OCI-LY3 (cell line): ENCODE measurements at regions not wholly inside any gene's neighbourhood (a gene's known extent, or its start where the extent isn't known, plus 50 kb on each side); places are given as distances from the start of the nearest gene placed in this dataset.

ENCODE experiments used
- H2AFZ ChIP-seq: fragments of 200-600, 300-600 bp; shearing (Covaris generic); 2 replicates; pipeline ENCODE4 v1.6.0; 2014; ENCODE audit warnings: antibody characterized with exemption, low read depth, low read length
- H3K27ac ChIP-seq: fragments of 200-600, 300-600 bp; sonication (generic); 2 replicates; pipeline ENCODE4 v1.5.1; 2014; ENCODE audit warnings: mild to moderate bottlenecking, low read length, moderate library complexity, mixed read lengths
- H3K27me3 ChIP-seq: fragments of 200-600, 300-600 bp; sonication (generic); 2 replicates; pipeline ENCODE4 v1.6.1; 2014; ENCODE audit warnings: low read depth, low read length, mixed read lengths
- H3K36me3 ChIP-seq: fragments of 200-600, 300-600 bp; sonication (generic); replicated peaks from 2 replicates; pipeline ENCODE3; 2014; ENCODE audit warnings: low read depth, low read length, mixed read lengths
- H3K4me1 ChIP-seq: fragments of 300-600, 200-600 bp; sonication (generic); 2 replicates; pipeline ENCODE4 v1.6.1; 2014; ENCODE audit warnings: low read length, mixed read lengths
- H3K4me2 ChIP-seq: fragments of 200-600, 300-600 bp; sonication (generic); 2 replicates; pipeline ENCODE4 v1.6.1; 2014; ENCODE audit warnings: low read length, mixed read lengths
- H3K4me3 ChIP-seq: fragments of 300-600, 200-600 bp; sonication (generic); 2 replicates; pipeline ENCODE4 v1.5.1; 2014; ENCODE audit warnings: antibody characterized with exemption, mild to moderate bottlenecking, low read length, moderate library complexity
- H3K79me2 ChIP-seq: fragments of 300-600, 200-600 bp; shearing (Covaris generic); 2 replicates; pipeline ENCODE4 v1.6.1; 2014; ENCODE audit warnings: mild to moderate bottlenecking, low read length, mixed read lengths
- H3K9ac ChIP-seq: fragments of 300-600, 200-600 bp; shearing (Covaris generic); 2 replicates; pipeline ENCODE4 v1.6.0; 2014; ENCODE audit warnings: mild to moderate bottlenecking, low read length, moderate library complexity
- H3K9me3 ChIP-seq: fragments of 200-600, 300-600 bp; shearing (Covaris generic); 2 replicates; pipeline ENCODE4 v1.6.1; 2014; ENCODE audit warnings: low read length, mixed read lengths; ENCODE audit not compliant: insufficient read depth
- H4K20me1 ChIP-seq: fragments of 200-600, 300-600 bp; sonication (generic); 2 replicates; pipeline ENCODE4 v1.6.1; 2016; ENCODE audit warnings: low read length, mixed read lengths; ENCODE audit not compliant: insufficient read depth
- EZH2phosphoT487 ChIP-seq: fragments of 200-600 bp; shearing (Covaris generic); IDR thresholded peaks from 2 replicates; pipeline ENCODE4 v1.6.1; 2018; ENCODE audit warnings: antibody characterized with exemption, mixed run types, low read depth
- TF ChIP-seq, protein P1 (sequence below): fragments of 200-600, 300-600 bp; sonication (generic); IDR thresholded peaks from 2 replicates; pipeline ENCODE4 v1.5.1; 2014; ENCODE audit warnings: antibody characterized with exemption, low read length, low read depth

- no peak for TF ChIP-seq EZH2phosphoT487
- TF ChIP-seq, protein P1, sequence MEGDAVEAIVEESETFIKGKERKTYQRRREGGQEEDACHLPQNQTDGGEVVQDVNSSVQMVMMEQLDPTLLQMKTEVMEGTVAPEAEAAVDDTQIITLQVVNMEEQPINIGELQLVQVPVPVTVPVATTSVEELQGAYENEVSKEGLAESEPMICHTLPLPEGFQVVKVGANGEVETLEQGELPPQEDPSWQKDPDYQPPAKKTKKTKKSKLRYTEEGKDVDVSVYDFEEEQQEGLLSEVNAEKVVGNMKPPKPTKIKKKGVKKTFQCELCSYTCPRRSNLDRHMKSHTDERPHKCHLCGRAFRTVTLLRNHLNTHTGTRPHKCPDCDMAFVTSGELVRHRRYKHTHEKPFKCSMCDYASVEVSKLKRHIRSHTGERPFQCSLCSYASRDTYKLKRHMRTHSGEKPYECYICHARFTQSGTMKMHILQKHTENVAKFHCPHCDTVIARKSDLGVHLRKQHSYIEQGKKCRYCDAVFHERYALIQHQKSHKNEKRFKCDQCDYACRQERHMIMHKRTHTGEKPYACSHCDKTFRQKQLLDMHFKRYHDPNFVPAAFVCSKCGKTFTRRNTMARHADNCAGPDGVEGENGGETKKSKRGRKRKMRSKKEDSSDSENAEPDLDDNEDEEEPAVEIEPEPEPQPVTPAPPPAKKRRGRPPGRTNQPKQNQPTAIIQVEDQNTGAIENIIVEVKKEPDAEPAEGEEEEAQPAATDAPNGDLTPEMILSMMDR = no peak
- H4K20me1 ChIP-seq = no peaks in the 10 kb centered on the region
- no peak overlapping the region for H3K27ac ChIP-seq
- no peaks in the 10 kb centered on the region for H3K36me3 ChIP-seq
- H3K79me2 ChIP-seq = no peaks in the 10 kb centered on the region
- no peaks in the 10 kb centered on the region for H3K4me1 ChIP-seq
- no peak overlapping the region for H2AFZ ChIP-seq
- no peak overlapping the region for H3K9ac ChIP-seq
- H3K27me3 ChIP-seq = no peaks in the 10 kb centered on the region
- H3K4me3 ChIP-seq = no peak overlapping the region
- no peak overlapping the region for H3K4me2 ChIP-seq
- H3K9me3 ChIP-seq = no peaks in the 10 kb centered on the region
Observed at GRCh38 chr10:111504376-111504775, 427.5 kb downstream of the ADRA2A start.

DNA sequence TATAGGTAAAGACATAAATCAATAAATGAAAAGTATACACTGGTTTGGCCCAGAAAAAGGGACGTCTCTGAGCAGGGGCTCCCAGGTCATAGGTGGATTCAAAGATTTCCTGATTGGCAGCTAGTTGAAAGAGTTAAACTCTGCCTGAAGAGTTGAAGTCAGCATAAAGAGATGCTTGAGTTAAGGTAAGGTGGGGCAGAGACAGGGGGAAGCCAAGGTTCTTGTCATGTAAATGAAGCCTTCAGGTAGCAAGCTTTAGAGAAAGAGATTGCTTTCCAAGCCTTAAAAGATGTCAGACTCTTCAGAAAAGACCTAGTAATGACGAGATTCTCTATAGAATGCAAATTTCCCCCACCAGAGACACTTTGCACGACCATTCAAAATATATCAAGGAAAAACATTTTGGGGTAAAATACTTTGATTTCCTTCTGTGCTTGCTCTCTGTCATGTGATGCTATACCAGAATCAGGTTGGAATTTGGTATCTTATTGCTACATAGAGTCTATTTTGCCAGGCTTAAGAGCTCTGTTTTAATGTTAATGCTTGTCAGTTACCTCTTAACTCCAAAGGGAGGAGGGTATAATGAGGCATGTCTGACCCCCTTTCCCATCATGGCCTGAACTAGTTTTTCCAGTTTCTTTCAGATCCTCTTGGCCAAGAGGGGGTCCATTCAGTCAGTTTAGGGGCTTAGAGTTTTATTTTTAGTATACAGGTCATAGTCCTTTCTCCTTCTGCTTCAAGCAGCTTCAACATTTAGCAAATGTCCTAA, 429.6 kb downstream of the ADRA2A start:
- no peak overlapping the region for H3K4me2 ChIP-seq
- H3K27ac ChIP-seq = no peak overlapping the region
- no peaks in the 10 kb centered on the region for H3K36me3 ChIP-seq
- H3K9me3 ChIP-seq = no peaks in the 10 kb centered on the region
- H3K79me2 ChIP-seq = no peaks in the 10 kb centered on the region
- H4K20me1 ChIP-seq = no peaks in the 10 kb centered on the region
- no peak overlapping the region for H2AFZ ChIP-seq
- no peak for TF ChIP-seq EZH2phosphoT487
- TF ChIP-seq, protein P1 = no peak
- H3K27me3 ChIP-seq = no peaks in the 10 kb centered on the region
- H3K4me1 ChIP-seq = no peaks in the 10 kb centered on the region
- H3K9ac ChIP-seq = no peak overlapping the region
- H3K4me3 ChIP-seq = no peak overlapping the region

GRCh38 chr10:111511751-111512150, 434.9 kb downstream of the ADRA2A start:
- Histone ChIP-seq H3K4me2 (no peak overlapping the region), H3K79me2 (no peaks in the 10 kb centered on the region), H3K9me3 (no peaks in the 10 kb centered on the region), H2AFZ (no peak overlapping the region), H3K36me3 (no peaks in the 10 kb centered on the region), H3K4me1 (no peaks in the 10 kb centered on the region), H3K4me3 (no peak overlapping the region), H4K20me1 (no peaks in the 10 kb centered on the region), H3K27ac (no peak overlapping the region), H3K27me3 (no peaks in the 10 kb centered on the region), H3K9ac (no peak overlapping the region)
- TF ChIP-seq, protein P1 = no peak
- TF ChIP-seq EZH2phosphoT487 = no peak

DNA sequence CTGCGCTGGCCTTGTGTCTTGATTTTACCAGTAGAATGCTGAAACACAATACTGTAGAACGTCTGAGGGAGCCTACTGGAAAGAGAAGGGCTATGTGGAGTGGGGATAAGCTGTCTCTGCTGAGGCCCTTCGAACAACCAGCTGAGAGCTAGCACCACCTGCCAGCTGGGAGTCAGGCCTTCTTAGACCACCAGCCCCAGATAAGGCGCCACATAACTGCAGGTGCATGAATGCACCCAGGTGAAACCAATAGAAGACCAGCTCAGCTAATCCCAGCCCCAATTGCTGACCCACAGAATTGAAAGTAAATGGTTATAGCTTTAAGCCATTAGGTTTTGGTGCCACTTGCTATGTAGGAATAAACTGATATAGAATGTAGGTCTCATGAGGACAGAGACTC, 438.4 kb downstream of the ADRA2A start:
- no peak overlapping the region for H3K9ac ChIP-seq
- H3K79me2 ChIP-seq = no peaks in the 10 kb centered on the region
- H3K36me3 ChIP-seq = no peaks in the 10 kb centered on the region
- no peaks in the 10 kb centered on the region for H3K4me1 ChIP-seq
- H3K27ac ChIP-seq = no peak overlapping the region
- TF ChIP-seq EZH2phosphoT487 = no peak
- TF ChIP-seq, protein P1 = no peak
- H2AFZ ChIP-seq = no peak overlapping the region
- H3K27me3 ChIP-seq = no peaks in the 10 kb centered on the region
- H4K20me1 ChIP-seq = no peaks in the 10 kb centered on the region
- H3K4me2 ChIP-seq = no peak overlapping the region
- H3K4me3 ChIP-seq = no peak overlapping the region
- no peaks in the 10 kb centered on the region for H3K9me3 ChIP-seq
